ENCODE measurements at regions not wholly inside any gene's neighbourhood (a gene's known extent, or its start where the extent isn't known, plus 50 kb on each side); places are given as distances from the start of the nearest gene placed in this dataset.

DNA sequence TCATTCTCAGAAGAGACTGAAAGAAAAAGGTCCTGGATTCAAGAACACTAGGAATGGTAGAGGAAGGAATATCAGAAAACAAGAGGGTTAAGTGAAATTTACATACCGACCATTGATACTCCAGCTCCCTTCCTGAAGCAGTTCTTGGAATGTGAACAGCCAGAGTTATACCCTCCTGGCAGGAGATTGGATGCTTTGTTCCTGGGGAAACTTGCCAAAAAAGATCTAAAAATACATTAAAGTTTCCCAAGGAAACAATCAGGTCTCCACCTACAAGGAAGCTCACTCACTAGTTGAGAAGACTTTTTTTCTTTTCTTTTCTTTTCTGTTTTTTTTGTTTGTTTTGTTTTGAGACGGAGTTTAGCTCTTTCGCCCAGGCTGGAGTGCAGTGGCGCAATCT lies 91.1 kb downstream of the HLX start:
- Histone ChIP-seq H4K20me1 (ENCODE audit: low read length) (no peaks in the 10 kb centered on the region), H3K27ac (ENCODE audit: low read length) (no peak overlapping the region), H3K36me3 (ENCODE audit: low read depth, low read length) (no peaks in the 10 kb centered on the region), H3K79me2 (ENCODE audit: low read length) (no peaks in the 10 kb centered on the region), H3K9me3 (ENCODE audit: low read length) (no peaks in the 10 kb centered on the region), H2AFZ (ENCODE audit: low read length) (no peak overlapping the region), H3K9ac (ENCODE audit: low read length) (no peak overlapping the region), H3K27me3 (ENCODE audit: low read length) (no peaks in the 10 kb centered on the region), H3K4me1 (ENCODE audit: insufficient read depth, low read length) (peaks cover 17% of the 10 kb centered on the region), H3K4me2 (ENCODE audit: low read length) (no peak overlapping the region), H3K4me3 (ENCODE audit: low read length) (no peak overlapping the region), H3F3A (ENCODE audit: low read length, unreplicated experiment) (no peaks in the 10 kb centered on the region), H3K9me2 (replicated peaks; ENCODE audit: low read length) (no peaks in the 10 kb centered on the region)
- ChIA-PET POLR2A (ENCODE audit: unreplicated experiment) (interaction anchor here (0.5 kb wide), 1 partner anchor 46 kb away, joined by 5 read pairs; no protein-coding TSS in a partner anchor), CTCF (interaction anchor here (0.5 kb wide), 1 partner anchor 91 kb away, joined by 5 read pairs; the partner anchor contains the start of gene HLX)
- no peak for DNase-seq
- TF ChIP-seq, protein P1, sequence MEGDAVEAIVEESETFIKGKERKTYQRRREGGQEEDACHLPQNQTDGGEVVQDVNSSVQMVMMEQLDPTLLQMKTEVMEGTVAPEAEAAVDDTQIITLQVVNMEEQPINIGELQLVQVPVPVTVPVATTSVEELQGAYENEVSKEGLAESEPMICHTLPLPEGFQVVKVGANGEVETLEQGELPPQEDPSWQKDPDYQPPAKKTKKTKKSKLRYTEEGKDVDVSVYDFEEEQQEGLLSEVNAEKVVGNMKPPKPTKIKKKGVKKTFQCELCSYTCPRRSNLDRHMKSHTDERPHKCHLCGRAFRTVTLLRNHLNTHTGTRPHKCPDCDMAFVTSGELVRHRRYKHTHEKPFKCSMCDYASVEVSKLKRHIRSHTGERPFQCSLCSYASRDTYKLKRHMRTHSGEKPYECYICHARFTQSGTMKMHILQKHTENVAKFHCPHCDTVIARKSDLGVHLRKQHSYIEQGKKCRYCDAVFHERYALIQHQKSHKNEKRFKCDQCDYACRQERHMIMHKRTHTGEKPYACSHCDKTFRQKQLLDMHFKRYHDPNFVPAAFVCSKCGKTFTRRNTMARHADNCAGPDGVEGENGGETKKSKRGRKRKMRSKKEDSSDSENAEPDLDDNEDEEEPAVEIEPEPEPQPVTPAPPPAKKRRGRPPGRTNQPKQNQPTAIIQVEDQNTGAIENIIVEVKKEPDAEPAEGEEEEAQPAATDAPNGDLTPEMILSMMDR (conservative IDR thresholded peaks at IDR 0.05; ENCODE audit: low read depth, low read length): no peak
- TF ChIP-seq EZH2phosphoT487 (IDR thresholded peaks at IDR 0.05; ENCODE audit: borderline replicate concordance, low read length) (no peak), EZH2 (IDR thresholded peaks at IDR 0.05; ENCODE audit: low read length, unreplicated experiment) (no peak)
- no peak for ATAC-seq
- intact Hi-C loops (cut with micrococcal nuclease): no loop called here
- BruUV-seq (replicated peaks): no TSS peak

DNA sequence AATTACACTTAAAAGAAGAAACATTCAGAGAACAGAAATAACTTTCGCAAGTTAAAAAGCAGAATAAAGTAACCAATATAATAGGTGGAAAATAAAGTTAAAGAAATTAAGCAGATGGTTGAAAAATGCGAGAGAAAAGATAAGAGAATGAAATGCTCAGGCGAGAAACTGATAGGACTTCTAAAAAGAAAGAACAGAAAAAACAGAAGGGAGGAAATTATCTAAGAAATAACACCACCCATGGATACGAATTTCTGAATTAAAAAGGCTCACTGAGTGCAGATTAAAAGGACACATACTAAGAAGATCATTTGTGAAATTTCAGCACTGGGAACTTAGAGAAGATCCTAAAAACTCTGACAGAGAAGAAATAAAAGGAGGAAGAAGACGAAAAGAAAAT lies 92.0 kb downstream of the HLX start:
- TF ChIP-seq, protein P1 (conservative IDR thresholded peaks at IDR 0.05; ENCODE audit: low read depth, low read length): no peak
- TF ChIP-seq EZH2phosphoT487 (IDR thresholded peaks at IDR 0.05; ENCODE audit: borderline replicate concordance, low read length) (no peak), EZH2 (IDR thresholded peaks at IDR 0.05; ENCODE audit: low read length, unreplicated experiment) (no peak)

DNA sequence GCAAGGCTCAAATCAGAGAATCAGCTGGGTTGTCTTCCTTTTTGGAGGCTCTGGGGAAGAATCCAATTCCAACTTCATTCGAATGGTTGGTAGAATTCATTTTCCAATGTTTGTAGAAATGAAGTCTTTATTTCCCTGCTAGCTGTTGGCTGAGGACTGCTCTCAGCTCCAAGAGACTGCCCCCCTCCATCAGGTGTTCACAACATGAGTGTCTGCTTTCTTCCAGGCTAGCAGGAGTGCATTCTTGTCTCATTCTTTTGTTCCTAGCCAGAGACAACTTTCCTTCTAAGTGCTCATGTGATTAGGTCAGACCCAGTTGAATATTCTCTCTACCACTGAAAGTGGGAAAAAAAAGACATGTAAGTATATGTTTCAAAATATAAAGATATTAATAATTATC lies 95.2 kb downstream of the HLX start:
- Histone ChIP-seq H3K4me2 (ENCODE audit: low read length) (no peak overlapping the region), H3F3A (ENCODE audit: low read length, unreplicated experiment) (no peaks in the 10 kb centered on the region), H3K79me2 (ENCODE audit: low read length) (no peaks in the 10 kb centered on the region), H3K36me3 (ENCODE audit: low read depth, low read length) (no peaks in the 10 kb centered on the region), H3K4me3 (ENCODE audit: low read length) (no peak overlapping the region), H3K9ac (ENCODE audit: low read length) (no peak overlapping the region), H3K27ac (ENCODE audit: low read length) (no peak overlapping the region), H4K20me1 (ENCODE audit: low read length) (no peaks in the 10 kb centered on the region), H3K9me2 (replicated peaks; ENCODE audit: low read length) (no peaks in the 10 kb centered on the region), H3K27me3 (ENCODE audit: low read length) (no peaks in the 10 kb centered on the region), H3K9me3 (ENCODE audit: low read length) (no peaks in the 10 kb centered on the region), H3K4me1 (ENCODE audit: insufficient read depth, low read length) (no peaks in the 10 kb centered on the region), H2AFZ (ENCODE audit: low read length) (no peak overlapping the region)
- ChIA-PET CTCF (no interaction called here), POLR2A (ENCODE audit: unreplicated experiment) (no interaction called here)
- no peak for ATAC-seq
- intact Hi-C loops (cut with micrococcal nuclease): no loop called here
- no TSS peak for BruUV-seq (replicated peaks)
- TF ChIP-seq EZH2 (IDR thresholded peaks at IDR 0.05; ENCODE audit: low read length, unreplicated experiment) (no peak), EZH2phosphoT487 (IDR thresholded peaks at IDR 0.05; ENCODE audit: borderline replicate concordance, low read length) (no peak)
- TF ChIP-seq, protein P1 (conservative IDR thresholded peaks at IDR 0.05; ENCODE audit: low read depth, low read length): no peak
- DNase-seq: no peak

More for the DNA sequence above, 92.0 kb downstream of the HLX start:
- no peak overlapping the region for H3K4me3 ChIP-seq (ENCODE audit: low read length)
- no peaks in the 10 kb centered on the region for H3K36me3 ChIP-seq (ENCODE audit: low read depth, low read length)
- no peaks in the 10 kb centered on the region for H4K20me1 ChIP-seq (ENCODE audit: low read length)
- H3K27me3 ChIP-seq (ENCODE audit: low read length): no peaks in the 10 kb centered on the region
- no TSS peak for BruUV-seq (replicated peaks)
- CTCF ChIA-PET: no interaction called here
- no peak overlapping the region for H3K9ac ChIP-seq (ENCODE audit: low read length)
- POLR2A ChIA-PET (ENCODE audit: unreplicated experiment): no interaction called here
- intact Hi-C loops (cut with micrococcal nuclease): no loop called here
- no peak overlapping the region for H3K27ac ChIP-seq (ENCODE audit: low read length)
- no peak overlapping the region for H3K4me2 ChIP-seq (ENCODE audit: low read length)
- H3K4me1 ChIP-seq (ENCODE audit: insufficient read depth, low read length): peaks cover 13% of the 10 kb centered on the region
- no peaks in the 10 kb centered on the region for H3K9me3 ChIP-seq (ENCODE audit: low read length)
- DNase-seq (no peak), ATAC-seq (no peak)
- no peaks in the 10 kb centered on the region for H3F3A ChIP-seq (ENCODE audit: low read length, unreplicated experiment)
- H3K9me2 ChIP-seq (replicated peaks; ENCODE audit: low read length): no peaks in the 10 kb centered on the region
- no peaks in the 10 kb centered on the region for H3K79me2 ChIP-seq (ENCODE audit: low read length)
- no peak overlapping the region for H2AFZ ChIP-seq (ENCODE audit: low read length)

All from PC-3 (cell line).